Neural cell (in vitro differentiated cells): ENCODE measurements at regions not wholly inside any gene's neighbourhood (a gene's known extent, or its start where the extent isn't known, plus 50 kb on each side); places are given as distances from the start of the nearest gene placed in this dataset.

Source experiments
- EP300 ChIP-seq: fragments of 450-650 bp; conservative IDR thresholded peaks from 2 replicates; pipeline ENCODE4 v1.6.1; 2014; ENCODE audit warnings: antibody characterized with exemption, mild to moderate bottlenecking, moderate library complexity; ENCODE audit not compliant: poor library complexity, severe bottlenecking
- EZH2 ChIP-seq: fragments of 200-600, 300-800 bp; shearing (Covaris generic), sonication (generic); IDR thresholded peaks from 2 replicates; pipeline ENCODE4 v1.6.1; 2014; ENCODE audit warnings: antibody characterized with exemption, low read length, borderline replicate concordance, mild to moderate bottlenecking; ENCODE audit not compliant: insufficient read depth, poor library complexity, severe bottlenecking
- MXI1 ChIP-seq: fragments of 450-650 bp; conservative IDR thresholded peaks from 2 replicates; pipeline ENCODE4 v1.6.1; 2014; ENCODE audit warnings: antibody characterized with exemption, mild to moderate bottlenecking; ENCODE audit not compliant: poor library complexity, severe bottlenecking
- POLR2AphosphoS5 ChIP-seq: IDR thresholded peaks from 2 replicates; pipeline ENCODE4 v1.6.1; 2012
- REST ChIP-seq: IDR thresholded peaks from 2 replicates; pipeline ENCODE4 v1.6.1; 2012; ENCODE audit warnings: borderline replicate concordance
- TAF1 ChIP-seq: IDR thresholded peaks from 2 replicates; pipeline ENCODE4 v1.6.1; 2012; ENCODE audit warnings: low read depth
- TF ChIP-seq, protein P1 (sequence below): fragments of 450-650 bp; IDR thresholded peaks from 2 replicates; pipeline ENCODE4 v1.5.1; 2014; ENCODE audit warnings: antibody characterized with exemption, mild to moderate bottlenecking, moderate library complexity; ENCODE audit not compliant: poor library complexity, severe bottlenecking

GRCh38 chr15:77537006-77537405, 95.7 kb downstream of the LINGO1 start:
- TF ChIP-seq, protein P1, sequence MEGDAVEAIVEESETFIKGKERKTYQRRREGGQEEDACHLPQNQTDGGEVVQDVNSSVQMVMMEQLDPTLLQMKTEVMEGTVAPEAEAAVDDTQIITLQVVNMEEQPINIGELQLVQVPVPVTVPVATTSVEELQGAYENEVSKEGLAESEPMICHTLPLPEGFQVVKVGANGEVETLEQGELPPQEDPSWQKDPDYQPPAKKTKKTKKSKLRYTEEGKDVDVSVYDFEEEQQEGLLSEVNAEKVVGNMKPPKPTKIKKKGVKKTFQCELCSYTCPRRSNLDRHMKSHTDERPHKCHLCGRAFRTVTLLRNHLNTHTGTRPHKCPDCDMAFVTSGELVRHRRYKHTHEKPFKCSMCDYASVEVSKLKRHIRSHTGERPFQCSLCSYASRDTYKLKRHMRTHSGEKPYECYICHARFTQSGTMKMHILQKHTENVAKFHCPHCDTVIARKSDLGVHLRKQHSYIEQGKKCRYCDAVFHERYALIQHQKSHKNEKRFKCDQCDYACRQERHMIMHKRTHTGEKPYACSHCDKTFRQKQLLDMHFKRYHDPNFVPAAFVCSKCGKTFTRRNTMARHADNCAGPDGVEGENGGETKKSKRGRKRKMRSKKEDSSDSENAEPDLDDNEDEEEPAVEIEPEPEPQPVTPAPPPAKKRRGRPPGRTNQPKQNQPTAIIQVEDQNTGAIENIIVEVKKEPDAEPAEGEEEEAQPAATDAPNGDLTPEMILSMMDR = no peak
- TF ChIP-seq TAF1 = no peak
- no peak for TF ChIP-seq EZH2
- TF ChIP-seq REST = no peak
- TF ChIP-seq MXI1 = no peak
- no peak for TF ChIP-seq EP300
- TF ChIP-seq POLR2AphosphoS5 = no peak
